AG09319 (cell line): ENCODE measurements at regions not wholly inside any gene's neighbourhood (a gene's known extent, or its start where the extent isn't known, plus 50 kb on each side); places are given as distances from the start of the nearest gene placed in this dataset.

ENCODE experiments used
- DNase-seq: peaks from one replicate; pipeline ENCODE4 v3.0.0-alpha.2; 2010; ENCODE audit warnings: low read depth; ENCODE audit errors: extremely low read depth
- CTCF ChIP-seq: IDR thresholded peaks from 2 replicates; pipeline ENCODE4 v1.5.1; 2011; ENCODE audit warnings: low read depth, mild to moderate bottlenecking, inconsistent platforms, low read length, moderate library complexity

- no peak for DNase-seq
- no peak for TF ChIP-seq CTCF
Measured at GRCh38 chr12:75781532-75782046, 250.0 kb downstream of the PHLDA1 start.

- no peak for DNase-seq
- no peak for TF ChIP-seq CTCF
Measured at GRCh38 chr12:75779891-75780496, 251.6 kb downstream of the PHLDA1 start.

- TF ChIP-seq CTCF, result no peak; the same call in 1 of the 2 replicates
- DNase-seq, result no peak
Measured at GRCh38 chr12:75774261-75775052, 257.1 kb downstream of the PHLDA1 start.

GRCh38 chr12:75773377-75773776, 258.2 kb downstream of the PHLDA1 start:
- no peak for DNase-seq
- TF ChIP-seq CTCF, result no peak

GRCh38 chr12:75771023-75771422, 259.6 kb upstream of the KRR1 start:
- no peak for TF ChIP-seq CTCF
- no peak for DNase-seq

GRCh38 chr12:75767957-75768356, 256.5 kb upstream of the KRR1 start:
- TF ChIP-seq CTCF, result no peak
- no peak for DNase-seq
